ENCODE measurements at regions not wholly inside any gene's neighbourhood (a gene's known extent, or its start where the extent isn't known, plus 50 kb on each side); places are given as distances from the start of the nearest gene placed in this dataset.

DNA sequence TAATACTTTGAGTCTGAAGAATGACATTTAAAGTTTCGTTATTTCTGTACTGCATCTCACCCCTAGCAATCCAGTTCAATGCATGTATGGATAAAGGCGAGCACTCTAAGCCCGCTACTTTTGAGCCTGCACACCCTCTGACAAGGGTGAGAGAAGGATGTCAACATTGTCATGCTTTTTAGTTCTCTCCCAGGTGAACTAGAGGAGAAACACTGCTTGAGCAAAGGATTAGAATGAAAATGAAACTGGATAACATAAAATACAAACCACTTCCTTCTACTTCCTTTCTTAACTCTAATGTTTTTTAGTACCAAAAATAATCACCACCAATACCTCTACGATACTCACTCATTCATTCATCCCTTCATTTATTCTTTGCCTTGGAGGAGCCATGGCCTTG is 588.7 kb upstream of the NR2F2 start:
- TF ChIP-seq ZBTB33 (IDR thresholded peaks at IDR 0.05; ENCODE audit: borderline replicate concordance, low read depth) (no peak), TCF12 (IDR thresholded peaks at IDR 0.05) (no peak), FOSL2 (IDR thresholded peaks at IDR 0.05; ENCODE audit: borderline replicate concordance, low read depth) (no peak), POLR2AphosphoS5 (IDR thresholded peaks at IDR 0.05; ENCODE audit: low read depth, low read length) (no peak), CTCF (IDR thresholded peaks at IDR 0.05) (no peak), USF2 (IDR thresholded peaks at IDR 0.05; ENCODE audit: borderline replicate concordance, low read depth, low read length) (no peak), EZH2phosphoT487 (IDR thresholded peaks at IDR 0.05; ENCODE audit: borderline replicate concordance, low read depth) (no peak), SMC3 (IDR thresholded peaks at IDR 0.05; ENCODE audit: low read depth, low read length) (no peak)
- TF ChIP-seq, protein P1, sequence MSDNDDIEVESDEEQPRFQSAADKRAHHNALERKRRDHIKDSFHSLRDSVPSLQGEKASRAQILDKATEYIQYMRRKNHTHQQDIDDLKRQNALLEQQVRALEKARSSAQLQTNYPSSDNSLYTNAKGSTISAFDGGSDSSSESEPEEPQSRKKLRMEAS (IDR thresholded peaks at IDR 0.05; ENCODE audit: low read depth), result no peak
